Germinal center (tissue), 1 donor: ENCODE measurements at regions not wholly inside any gene's neighbourhood (a gene's known extent, or its start where the extent isn't known, plus 50 kb on each side); places are given as distances from the start of the nearest gene placed in this dataset.

Experiments
- DNase-seq: peaks from one replicate; pipeline ENCODE4 v3.0.0; 2012; ENCODE audit warnings: mixed read lengths, low spot score

GRCh38 chr12:105804591-105805265, 334.0 kb downstream of the NUAK1 start:
- no peak for DNase-seq

GRCh38 chr12:105805730-105806399, 332.9 kb downstream of the NUAK1 start:
- no peak for DNase-seq

- DNase-seq, result no peak
These were observed 332.4 kb downstream of the NUAK1 start for GRCh38 chr12:105806400-105806770.

- DNase-seq, result no peak
These were observed 326.4 kb downstream of the NUAK1 start for GRCh38 chr12:105812366-105812765.

- DNase-seq, result no peak
These were observed 325.6 kb downstream of the NUAK1 start for GRCh38 chr12:105813201-105813600.

GRCh38 chr12:105814283-105814682, 324.5 kb downstream of the NUAK1 start:
- DNase-seq, result no peak

- no peak for DNase-seq
These were observed 319.2 kb downstream of the NUAK1 start for GRCh38 chr12:105819549-105819948.

- DNase-seq, result no peak
These were observed 318.2 kb downstream of the NUAK1 start for GRCh38 chr12:105820429-105821125.

- no peak for DNase-seq
These were observed 316.3 kb downstream of the NUAK1 start for GRCh38 chr12:105822131-105823105.

GRCh38 chr12:105823810-105824209, 314.9 kb downstream of the NUAK1 start:
- DNase-seq, result no peak

GRCh38 chr12:105825141-105825540, 313.6 kb downstream of the NUAK1 start:
- DNase-seq, result no peak

GRCh38 chr12:105831372-105831771, 307.4 kb downstream of the NUAK1 start:
- no peak for DNase-seq

GRCh38 chr12:105832021-105832420, 306.7 kb downstream of the NUAK1 start:
- DNase-seq, result no peak

GRCh38 chr12:105832806-105833205, 305.9 kb downstream of the NUAK1 start:
- DNase-seq, result no peak

GRCh38 chr12:105834496-105834895, 304.3 kb downstream of the NUAK1 start:
- DNase-seq, result no peak

GRCh38 chr12:105835580-105836241, 303.0 kb downstream of the NUAK1 start:
- no peak for DNase-seq

GRCh38 chr12:105836242-105836622, 302.5 kb downstream of the NUAK1 start:
- no peak for DNase-seq

GRCh38 chr12:105839629-105840127, 299.1 kb downstream of the NUAK1 start:
- no peak for DNase-seq

- no peak for DNase-seq
These were observed 298.4 kb downstream of the NUAK1 start for GRCh38 chr12:105840384-105840783.

- no peak for DNase-seq
These were observed 296.9 kb downstream of the NUAK1 start for GRCh38 chr12:105841840-105842239.

- DNase-seq, result no peak
These were observed 295.2 kb downstream of the NUAK1 start for GRCh38 chr12:105843561-105843960.
